DMS153 (cell line): ENCODE measurements at regions not wholly inside any gene's neighbourhood (a gene's known extent, or its start where the extent isn't known, plus 50 kb on each side); places are given as distances from the start of the nearest gene placed in this dataset.
A peak's percentile ranks its signal among the peaks of the same experiment; 100 is the strongest.
"Not testable (repeated sequence)": the region's sequence is repeated elsewhere in the genome, so short reads cannot be mapped to it uniquely, and the experiment has no call there.

ENCODE experiments used
- DNase-seq: peaks from one replicate; lab custom pipeline; 2025; lab: John Stamatoyannopoulos, UW

DNA sequence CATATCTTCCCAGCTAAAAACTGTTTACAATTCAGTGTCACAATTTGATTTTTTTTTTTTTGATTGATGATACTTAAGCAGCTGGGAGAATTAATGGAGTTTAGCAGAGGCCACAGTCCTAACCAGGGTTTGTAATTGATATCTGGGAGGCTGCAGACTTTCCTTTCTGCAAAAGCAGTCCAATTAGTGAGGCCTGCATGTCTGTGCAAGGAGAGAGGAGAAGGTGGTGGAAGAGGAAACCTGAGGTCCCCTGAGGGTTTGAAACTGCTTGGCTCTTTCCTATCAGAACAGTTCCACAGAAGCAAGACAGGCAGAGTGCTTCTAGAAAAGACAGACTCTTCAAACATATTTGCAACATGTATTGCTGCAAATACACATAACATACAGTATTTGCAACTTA, 160.8 kb upstream of the KRR1 start:
- DNase-seq = no peak

DNA sequence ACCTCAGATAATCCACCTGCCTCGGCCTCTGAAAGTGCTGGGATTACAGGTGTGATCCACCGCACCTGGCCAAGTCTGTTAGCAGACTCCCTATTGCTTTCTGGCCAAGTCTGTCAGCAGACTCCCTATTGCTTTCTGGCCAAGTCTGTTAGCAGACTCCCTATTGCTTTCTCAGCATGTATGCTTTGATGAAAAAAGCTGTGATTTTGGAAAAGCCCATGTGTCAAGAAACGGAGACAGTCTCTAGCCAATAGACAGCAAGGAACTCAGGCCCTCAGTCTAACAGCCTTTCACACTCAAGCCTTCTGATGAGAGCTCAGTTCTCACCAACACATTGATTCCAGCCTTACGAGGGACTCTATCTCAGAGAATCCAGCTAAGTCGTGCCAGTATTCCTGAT, 158.8 kb upstream of the KRR1 start:
- no peak for DNase-seq

DNA sequence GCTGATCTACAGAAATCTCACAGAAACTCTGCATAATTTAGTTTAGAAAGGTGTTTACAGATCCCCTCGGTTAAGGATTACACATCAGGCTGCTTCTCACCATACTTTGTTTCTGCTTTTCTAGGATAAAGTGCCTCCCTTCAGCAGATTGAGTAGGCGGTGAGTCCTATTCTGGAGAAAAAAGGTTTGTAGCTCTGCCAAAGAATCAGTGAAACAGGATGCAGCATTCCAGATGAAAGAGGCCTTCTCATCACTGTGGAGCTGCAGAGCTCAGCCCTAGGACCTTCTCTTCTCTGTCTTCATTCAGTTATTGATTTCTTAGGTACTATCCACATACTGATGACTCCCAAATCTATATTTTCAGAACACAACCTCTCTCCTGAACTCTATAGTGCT, 155.5 kb upstream of the KRR1 start:
- no peak for DNase-seq

DNA sequence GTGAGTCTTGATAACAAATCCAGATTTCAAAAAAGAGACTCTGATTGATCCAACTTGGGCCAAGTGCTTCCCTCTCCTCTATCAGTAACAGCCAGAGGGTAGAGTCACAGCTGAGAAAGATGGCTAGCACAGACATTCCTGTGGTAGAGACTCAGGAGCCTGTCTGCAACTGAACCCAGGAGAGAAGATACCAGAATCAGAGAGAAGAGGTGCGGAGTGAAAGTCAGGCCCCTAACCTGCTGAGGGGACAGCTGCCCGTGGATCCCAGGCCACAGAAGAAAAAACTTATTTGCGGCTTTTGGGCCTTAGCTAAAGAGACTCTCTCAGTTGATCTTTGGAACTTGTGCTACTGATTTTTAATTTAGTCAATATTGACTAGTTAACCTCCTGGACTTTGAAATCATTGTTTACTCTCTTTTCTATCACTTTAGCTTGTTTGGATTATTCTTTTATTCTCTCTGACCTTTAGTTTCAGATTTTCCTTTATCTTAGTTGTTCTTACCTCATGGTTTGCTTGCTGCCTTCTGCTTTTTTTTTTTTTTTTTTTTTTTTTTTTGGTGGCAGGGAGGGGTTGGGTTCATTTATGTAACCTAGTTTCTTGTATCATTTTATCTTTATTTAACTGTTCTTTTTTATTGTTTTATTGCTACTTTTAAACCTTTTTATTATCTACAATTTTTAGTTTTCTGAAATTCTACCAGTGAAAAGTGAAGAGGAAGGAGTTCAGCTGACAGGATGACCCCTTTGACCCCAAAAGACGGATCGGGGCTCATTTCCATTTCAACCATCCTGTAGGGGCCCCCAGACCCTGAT, 154.9 kb upstream of the KRR1 start:
- DNase-seq = no peak

DNA sequence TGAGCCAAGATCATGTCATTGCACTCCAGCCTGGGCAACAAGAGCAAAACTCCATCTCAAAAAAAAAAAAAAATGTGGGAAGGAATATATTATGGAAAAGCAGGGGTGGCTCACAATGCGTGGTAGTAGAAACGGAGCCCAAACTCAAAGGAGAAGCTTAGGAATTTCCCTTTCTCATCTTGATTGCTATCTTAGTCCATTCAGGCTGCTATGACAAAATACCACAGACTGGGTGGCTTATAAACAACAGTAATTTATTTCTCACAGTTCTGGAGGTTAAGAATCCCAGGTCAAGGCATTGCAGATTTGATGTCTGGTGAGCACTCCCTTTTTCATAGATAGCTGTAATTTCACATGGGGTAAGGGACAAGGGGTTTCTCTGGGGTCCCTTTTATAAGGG, 153.8 kb upstream of the KRR1 start:
- DNase-seq = no peak

DNA sequence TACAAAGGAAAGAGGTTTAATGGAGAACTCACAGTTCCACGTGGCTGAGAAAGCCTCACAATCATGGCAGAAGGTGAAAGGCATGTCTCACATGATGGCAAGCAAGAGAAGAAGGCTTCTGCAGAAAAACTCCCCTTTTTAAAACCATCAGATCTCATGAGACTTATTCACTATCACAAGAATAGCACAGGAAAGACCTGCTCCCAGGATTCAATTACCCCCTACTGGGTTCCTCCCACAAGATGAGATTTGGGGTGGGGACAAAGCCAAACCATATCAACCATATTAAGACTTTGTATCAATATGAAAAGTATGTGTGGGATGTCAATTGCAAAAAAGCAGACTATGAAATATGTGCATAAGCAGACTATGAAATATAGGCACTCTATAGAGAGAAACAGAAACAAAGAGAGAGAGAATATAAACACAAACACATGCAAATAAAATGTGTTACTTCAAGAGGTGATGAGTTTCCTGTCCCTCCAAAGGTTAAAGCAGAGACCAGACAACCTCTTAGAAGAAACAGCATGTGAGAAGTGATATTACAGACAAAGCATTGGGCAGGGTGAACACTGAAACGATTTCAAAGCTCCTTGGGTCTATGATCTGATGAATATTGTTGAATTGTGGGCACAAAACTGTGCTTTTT, 151.2 kb upstream of the KRR1 start:
- DNase-seq = no peak

DNA sequence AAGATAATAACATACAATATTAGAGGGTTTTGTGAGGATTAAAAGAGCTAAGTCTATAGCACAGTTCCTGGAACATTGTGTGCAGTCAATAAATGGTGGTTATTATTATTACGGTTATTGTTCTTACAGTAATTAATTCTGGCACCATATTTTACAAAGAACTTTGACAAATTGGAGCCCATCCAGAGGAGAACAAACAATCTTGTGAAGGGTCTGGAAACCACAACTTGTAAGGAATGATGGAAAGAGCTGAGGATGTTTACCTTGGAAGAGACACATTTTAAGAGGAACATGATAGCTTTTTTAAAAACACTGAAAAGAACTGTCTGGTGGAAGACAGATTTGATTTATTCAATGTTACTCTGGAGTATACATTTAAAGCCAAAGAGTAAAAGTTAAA, 150.5 kb upstream of the KRR1 start:
- DNase-seq = no peak

DNA sequence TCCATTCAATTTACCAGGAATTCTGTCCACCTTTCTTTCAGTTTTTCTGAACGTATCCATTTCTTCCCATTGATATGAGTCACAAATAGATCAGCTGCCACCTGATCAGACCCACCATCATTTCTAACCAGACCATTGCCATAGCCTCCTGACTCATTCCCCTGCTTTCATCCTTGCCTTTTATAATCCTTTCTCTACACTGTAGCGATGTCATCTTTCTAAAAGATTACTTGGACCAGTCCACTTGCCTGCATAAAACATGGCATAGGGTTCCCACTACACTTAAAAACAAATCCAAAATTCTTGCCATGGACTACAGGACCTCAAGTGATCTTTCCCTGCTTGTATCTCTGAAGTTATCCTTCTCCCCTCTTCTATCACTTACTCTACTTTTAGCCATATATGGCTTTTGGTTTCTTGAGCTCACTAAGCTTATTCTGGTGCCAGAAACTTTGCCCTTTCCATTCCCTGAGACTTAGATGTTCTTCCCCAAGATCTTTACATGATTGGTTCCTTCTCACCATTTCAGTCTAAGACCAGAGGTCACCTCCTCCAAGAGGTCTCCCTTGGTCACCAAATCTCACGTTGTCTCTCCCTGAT, 149.5 kb upstream of the KRR1 start:
- no peak for DNase-seq

DNA sequence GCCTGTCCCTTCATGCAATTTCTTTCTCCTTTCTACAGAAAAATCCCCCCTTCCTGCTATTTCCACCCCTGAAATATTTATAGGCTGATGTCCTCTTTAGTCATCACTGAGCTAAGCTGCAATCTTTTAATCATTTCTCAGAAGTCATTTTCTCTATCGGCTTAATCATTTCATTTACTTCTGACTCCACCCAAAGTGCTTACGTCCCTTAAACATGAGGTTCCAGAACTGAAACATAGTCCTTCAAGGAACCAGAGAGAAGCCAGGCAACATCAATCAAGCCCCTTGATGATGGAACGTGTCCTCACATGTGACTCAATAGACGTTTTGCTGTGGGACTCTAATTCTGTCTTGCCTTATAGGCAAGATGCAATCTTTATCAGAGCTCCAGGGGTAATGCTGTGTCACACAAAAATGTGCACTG, 148.7 kb upstream of the KRR1 start:
- no peak for DNase-seq

DNA sequence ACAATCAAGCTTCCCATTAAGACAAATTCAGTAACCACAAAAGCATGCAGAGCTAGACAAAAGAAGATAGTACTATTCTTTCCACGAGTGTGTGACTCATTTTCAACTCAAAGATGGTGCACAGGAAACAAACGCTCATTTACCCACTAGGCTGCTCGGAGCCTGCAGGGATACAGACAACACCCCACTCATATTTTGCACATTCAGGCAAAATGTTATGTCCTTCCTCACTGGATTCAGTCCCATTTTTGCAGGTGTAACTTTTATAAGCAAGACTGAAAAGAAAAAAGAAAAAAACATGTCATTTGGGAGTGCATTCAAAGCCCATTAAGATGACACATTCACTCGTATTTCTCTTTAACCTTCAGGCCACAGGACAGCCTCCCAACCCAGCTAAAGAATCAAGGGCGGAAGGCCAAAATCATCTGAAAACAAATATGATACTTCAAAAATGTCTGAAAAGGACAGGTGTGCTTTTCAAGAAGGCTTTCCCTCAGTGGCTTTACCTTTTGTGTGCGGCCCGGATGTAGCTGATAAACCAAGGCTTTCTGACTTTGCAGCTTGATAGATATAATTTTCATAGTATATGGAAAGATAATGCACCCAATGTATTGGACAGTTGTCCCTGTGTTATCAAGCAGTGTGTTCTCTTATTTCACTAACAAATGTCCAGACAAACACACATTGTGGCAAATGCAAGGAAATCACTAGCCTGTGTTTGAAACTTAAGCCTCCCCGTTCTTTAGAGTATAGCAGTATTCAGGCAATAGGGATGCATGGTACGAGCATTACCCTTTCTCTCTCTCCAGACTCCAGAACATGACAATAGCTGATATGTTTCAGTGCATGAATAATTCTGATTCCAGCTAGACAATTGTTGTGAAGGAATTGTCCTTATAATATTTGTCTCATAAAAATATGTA, 147.8 kb upstream of the KRR1 start:
- DNase-seq = peak; percentile 76

DNA sequence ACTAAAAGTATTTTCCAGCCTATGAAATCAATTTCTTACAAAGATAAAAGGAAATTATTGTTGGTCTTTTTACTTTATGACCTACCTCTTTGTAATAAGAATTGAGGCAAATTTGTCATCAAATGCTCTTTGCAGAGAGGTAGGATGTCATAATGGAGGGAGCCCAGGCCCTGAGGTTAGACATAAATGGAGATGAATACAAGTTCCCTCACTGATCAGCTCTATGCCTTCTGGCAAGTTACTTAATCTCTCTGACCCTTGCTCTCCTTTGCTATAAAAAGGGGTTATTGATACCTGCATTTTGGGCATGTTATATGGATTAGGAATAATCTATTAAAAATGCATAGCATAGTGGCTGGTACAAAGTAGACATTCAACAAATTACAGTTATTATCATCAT, 146.9 kb upstream of the KRR1 start:
- no peak for DNase-seq

DNA sequence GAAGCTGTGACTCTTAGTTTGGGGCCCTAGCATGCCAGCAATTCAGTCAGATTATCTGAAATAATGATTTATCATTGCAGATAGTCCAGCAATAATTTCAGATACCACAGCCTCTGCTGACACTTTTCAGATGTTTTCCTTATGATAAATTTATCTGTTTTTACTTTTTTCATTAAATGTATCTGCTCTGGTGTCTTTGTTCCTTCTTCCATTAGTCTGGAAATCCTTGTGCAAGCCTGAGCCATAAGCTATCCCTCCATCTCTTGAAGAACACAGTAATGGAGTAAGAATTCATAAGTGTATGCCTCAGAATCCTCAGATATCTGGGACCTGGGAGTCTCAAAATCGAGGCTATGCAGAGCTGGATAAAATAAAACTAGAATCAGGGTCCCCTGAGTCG, 146.4 kb upstream of the KRR1 start:
- DNase-seq = no peak

DNA sequence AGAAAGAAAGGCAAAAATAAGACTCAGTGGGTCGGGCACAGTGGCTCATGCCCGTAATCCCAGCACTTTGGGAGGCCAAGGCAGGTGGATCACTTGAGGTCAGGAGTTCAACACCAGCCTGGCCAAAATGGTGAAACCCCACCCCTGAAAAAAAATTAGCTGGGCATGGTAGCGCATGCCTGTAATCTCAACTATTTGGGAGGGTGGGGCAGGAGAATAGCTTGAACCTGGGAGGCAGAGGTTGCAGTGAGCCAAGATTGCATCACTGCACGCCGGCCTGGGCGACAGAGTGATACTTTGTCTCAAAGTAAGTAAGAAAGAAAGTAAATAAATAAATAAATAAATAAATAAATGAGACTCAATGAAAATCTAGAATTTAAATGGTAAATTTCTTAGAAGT, 145.9 kb upstream of the KRR1 start:
- not testable (repeated sequence) for DNase-seq

DNA sequence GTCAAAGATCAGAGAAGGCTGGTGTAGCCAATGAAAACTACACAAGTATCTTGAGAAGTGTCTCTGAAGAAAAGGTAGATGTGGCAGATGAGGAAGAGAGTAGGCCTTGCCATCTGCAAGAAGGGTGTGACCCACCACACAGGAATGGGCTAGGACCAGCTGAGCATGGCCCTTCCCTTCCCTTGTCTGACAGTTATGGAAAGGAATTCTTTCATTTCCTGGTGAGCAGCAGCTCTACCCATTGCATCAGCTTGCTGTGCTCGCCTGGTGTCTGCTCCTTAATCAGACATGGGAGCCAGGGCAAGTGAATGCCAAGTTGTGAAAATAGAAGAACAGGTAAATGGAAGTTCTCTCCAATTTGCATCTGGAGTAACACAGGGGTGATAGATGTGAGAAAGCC, 145.2 kb upstream of the KRR1 start:
- DNase-seq = no peak

DNA sequence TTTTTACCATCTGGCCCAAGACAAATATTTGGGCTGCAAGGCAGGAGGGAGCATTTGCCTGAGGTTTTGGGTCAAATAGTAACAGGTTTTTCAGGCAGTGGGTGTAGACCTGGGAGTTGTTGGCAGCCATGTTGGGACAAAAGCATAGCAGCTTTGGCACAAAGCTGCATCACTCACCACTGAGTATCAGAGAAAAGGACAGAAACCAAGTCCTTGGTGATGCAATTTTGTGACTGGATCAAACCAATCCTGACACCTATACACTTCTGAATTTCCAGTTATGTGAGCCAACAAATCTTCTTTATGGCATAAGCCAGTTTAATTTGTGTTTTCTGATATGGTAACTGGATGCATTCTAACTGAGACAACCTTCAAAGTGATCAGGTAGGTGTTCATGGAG, 144.8 kb upstream of the KRR1 start:
- DNase-seq = no peak

DNA sequence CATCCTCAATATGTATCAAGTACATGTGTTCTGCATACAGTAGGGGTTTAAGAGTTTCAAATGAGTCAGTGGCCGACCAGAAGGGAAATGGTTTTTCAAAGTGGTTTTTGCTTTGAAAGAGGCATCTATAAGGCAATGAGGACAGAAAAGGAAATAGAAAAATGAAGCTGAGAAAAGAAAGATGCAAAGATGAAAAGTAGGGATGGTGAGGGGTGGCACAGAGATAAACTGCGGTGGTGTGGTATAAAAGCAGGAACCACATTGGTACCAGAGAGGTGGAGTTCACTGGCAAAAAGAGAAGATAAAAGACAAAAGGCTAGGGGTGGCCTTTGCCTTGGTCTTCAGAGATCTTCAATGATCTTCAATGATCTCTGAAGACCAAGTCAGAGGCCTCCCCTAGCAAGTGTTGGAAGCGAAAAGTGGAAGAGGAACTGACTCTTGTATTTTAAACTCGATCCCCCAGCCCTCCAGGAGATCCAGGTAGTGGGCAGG, 144.0 kb upstream of the KRR1 start:
- DNase-seq = no peak

DNA sequence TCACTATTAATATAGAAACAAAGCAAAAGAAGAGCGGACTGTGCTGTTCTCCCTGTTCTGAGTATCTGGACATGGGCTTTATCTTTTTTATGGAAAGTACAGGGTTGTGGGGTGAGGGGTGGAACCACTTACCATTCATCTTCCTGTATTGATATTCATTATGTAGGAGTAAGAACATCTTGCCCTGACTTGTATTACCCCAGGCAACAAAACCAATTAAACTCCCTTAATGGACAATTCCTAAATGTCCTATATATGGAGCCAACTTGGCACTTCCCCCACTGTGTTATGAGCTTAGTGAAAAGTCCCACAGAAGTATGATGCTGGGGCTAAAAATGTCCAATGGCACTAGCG, 139.9 kb upstream of the KRR1 start:
- no peak for DNase-seq

DNA sequence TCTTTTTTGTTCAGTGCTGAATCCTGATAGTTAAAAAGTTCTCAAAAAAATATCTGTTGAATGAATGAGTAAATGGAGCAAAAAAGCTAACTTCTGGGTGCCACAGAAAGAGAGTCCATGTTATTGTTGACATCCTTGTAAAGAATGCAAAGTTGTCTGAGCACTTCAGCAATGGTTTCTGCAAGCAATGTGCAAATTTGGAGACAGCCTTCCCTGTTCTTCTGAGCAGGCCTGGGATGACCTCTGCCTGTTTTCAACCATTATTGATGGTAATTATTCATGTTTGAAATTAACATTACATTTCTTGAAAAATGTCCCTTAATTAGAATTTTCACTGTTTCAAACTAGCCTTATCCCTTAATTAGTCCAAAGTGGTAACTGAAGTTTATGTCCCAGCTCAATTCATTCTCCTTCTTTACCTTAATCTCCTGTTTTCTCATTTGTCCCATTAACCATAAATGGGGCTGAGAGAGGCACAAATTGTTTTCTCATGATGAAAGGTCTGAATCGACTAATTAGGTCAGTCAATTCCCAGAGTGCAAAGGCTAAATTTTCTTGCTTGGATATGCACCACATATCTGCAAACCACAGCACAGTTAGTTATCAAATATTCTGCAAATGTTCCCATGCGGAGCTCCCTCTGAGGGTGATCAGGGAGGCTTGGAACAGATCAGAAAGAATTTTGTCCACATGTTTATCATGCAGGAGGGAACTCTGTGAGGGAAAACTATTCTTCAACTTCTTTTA, 139.4 kb upstream of the KRR1 start:
- no peak for DNase-seq

DNA sequence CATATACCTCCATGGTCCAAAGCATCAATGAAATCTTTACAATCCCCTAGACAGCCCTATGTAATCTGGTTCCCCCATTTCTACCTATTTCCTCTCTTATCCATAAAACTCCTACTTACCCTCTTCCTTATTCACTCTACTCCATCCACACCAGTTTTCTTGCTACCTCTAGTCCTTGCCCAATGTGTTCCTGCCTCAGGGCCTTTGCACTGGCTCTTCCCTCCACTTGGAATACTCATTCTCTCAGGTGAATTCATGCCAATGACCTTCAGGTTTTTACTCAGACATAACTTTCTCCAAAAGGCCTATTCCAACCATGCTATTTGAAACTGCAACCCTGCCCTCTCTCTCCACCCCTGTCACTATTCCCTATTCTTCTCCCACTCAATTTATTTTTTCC, 138.7 kb upstream of the KRR1 start:
- no peak for DNase-seq

DNA sequence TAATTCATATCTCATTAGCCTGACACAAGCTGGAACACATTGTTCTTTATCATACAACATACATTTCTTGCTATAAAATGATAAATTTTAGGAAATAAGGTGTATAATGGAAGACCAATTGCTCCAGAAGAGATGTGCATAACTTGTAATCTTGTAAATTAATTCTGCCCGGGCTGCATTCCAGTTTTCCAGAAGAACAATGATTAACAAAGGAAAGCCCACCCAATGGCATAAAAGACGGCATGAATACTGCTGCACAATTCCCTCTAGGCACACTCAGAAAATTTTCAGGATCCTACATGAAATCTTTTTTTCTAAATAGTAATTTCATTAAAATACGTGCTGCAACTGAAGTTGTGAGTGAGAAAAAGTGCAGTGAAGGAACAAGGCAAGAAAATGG, 137.4 kb upstream of the KRR1 start:
- DNase-seq = no peak

DNA sequence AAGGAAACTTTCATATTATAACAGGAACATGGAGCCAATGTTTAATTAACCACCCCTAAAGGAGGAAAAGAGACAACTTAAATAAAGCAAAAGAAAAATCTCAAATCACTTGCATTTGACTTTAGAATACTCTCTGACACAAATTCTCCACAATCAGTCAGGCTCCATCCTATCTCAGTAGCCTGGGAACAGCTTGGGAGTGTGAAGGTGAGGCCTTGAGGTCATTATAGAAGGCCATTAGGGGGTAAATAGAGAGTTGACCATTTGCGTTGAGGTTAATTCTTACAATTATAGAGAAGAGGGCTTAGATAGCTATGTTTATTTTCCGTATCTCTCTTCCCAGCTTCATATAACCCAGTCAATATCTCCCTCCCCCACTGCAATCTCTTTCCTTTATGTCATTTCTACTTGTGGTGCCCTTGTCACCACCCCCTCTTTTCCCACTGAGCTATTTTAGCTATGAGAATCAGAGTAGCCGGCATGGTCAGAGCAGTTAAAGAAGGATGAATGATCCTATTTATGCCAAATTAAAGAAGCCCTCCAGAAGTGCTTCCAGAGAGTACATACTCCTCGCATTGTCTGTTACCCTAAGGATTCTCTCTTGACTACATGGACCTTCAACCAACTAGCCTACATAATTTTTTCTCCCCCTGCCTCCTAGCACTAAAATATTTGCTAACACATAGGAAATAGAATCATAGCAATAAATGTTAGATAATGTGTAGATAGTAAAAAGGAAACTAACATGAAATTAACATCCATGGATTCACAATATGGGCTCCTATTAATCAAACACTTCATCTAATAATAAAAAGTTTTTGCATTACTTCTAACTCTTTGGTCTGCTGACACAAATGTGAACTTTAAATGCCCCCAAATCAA, 135.2 kb upstream of the KRR1 start:
- DNase-seq = no peak
